H1 (cell line): ENCODE measurements at regions not wholly inside any gene's neighbourhood (a gene's known extent, or its start where the extent isn't known, plus 50 kb on each side); places are given as distances from the start of the nearest gene placed in this dataset.

ENCODE experiments used
- CTCF ChIA-PET: fragments of 300-600 bp; sonication (Branson Sonifier 250); formaldehyde crosslinking; loops from one replicate; lab custom pipeline; 2021; ENCODE audit not compliant: partially characterized antibody; lab: Charles Lee
- POLR2A ChIA-PET: fragments of 300-600 bp; sonication (Branson Sonifier 250); formaldehyde crosslinking; loops from one replicate; lab custom pipeline; 2021; ENCODE audit warnings: inconsistent platforms; ENCODE audit not compliant: partially characterized antibody; lab: Charles Lee
- DNase-seq, 2 experiments: peaks; one replicate each; pipeline versions ENCODE4 v3.0.0 to v3.0.0-alpha.2; 2010 to 2022; ENCODE audit warnings: low spot score in 2 of 2, low read depth in 1 of 2, mixed read lengths in 1 of 2
- FAIRE-seq: peaks from 2 replicates; lab custom pipeline; 2011; peaks lifted over from hg19 to GRCh38; lab: Jason Lieb, UNC
- H2AFZ ChIP-seq: 2 replicates; pipeline ENCODE4 v1.8.1; 2012; ENCODE audit warnings: low read length, inconsistent platforms
- H2AK5ac ChIP-seq: 2 replicates; pipeline ENCODE4 v1.6.1; 2013; ENCODE audit warnings: low read depth, low read length
- H2BK120ac ChIP-seq: replicated peaks from 2 replicates; pipeline ENCODE3; 2013; ENCODE audit warnings: low read depth, low read length, inconsistent platforms
- H2BK12ac ChIP-seq: 2 replicates; pipeline ENCODE4 v1.6.1; 2013; ENCODE audit warnings: low read depth, low read length
- H2BK15ac ChIP-seq: 2 replicates; pipeline ENCODE4 v1.6.1; 2013; ENCODE audit warnings: low read length
- H2BK20ac ChIP-seq: 2 replicates; pipeline ENCODE4 v1.6.1; 2013; ENCODE audit warnings: low read length
- H2BK5ac ChIP-seq: 2 replicates; pipeline ENCODE4 v1.6.1; 2013; ENCODE audit warnings: low read depth, low read length
- H3K14ac ChIP-seq: 2 replicates; pipeline ENCODE4 v1.6.1; 2013; ENCODE audit warnings: inconsistent platforms; ENCODE audit not compliant: insufficient read length
- H3K18ac ChIP-seq: 2 replicates; pipeline ENCODE4 v1.6.1; 2013; ENCODE audit warnings: low read length; ENCODE audit errors: extremely low read depth
- H3K23ac ChIP-seq: 2 replicates; pipeline ENCODE4 v1.6.1; 2013; ENCODE audit warnings: inconsistent platforms; ENCODE audit not compliant: insufficient read length
- H3K23me2 ChIP-seq: 2 replicates; pipeline ENCODE4 v1.6.1; 2013; ENCODE audit warnings: low read depth, low read length
- H3K27ac ChIP-seq: 2 replicates; pipeline ENCODE4 v1.6.1; 2011; ENCODE audit warnings: low read depth, low read length, inconsistent platforms
- H3K27me3 ChIP-seq, 4 experiments: replicated peaks in 1 of 4; 1 replicate in 1 of 4; 2 replicates in 3 of 4; pipeline versions ENCODE4 v1.6.1 to v1.8.1; 2011 to 2013; ENCODE audit warnings: low read length in 3 of 4, mild to moderate bottlenecking in 3 of 4, inconsistent platforms in 2 of 4, mixed read lengths in 2 of 4, moderate library complexity in 1 of 4; ENCODE audit not compliant: control insufficient read depth in 3 of 4, insufficient read depth in 3 of 4; ENCODE audit errors: extremely low read depth in 1 of 4
- H3K36me3 ChIP-seq, 4 experiments: 2 replicates each; pipeline versions ENCODE4 v1.6.1 to v1.8.1; 2011 to 2013; ENCODE audit warnings: mild to moderate bottlenecking in 4 of 4, low read length in 3 of 4, moderate library complexity in 2 of 4, control low read depth in 1 of 4, inconsistent platforms in 1 of 4; ENCODE audit not compliant: insufficient read depth in 4 of 4, control insufficient read depth in 2 of 4
- H3K4ac ChIP-seq: replicated peaks from 2 replicates; pipeline ENCODE3; 2013; ENCODE audit warnings: low read length, low read depth, mixed read lengths, inconsistent platforms; ENCODE audit not compliant: insufficient read length
- H3K4me1 ChIP-seq, 4 experiments: replicated peaks in 1 of 4; 1 replicate in 1 of 4; 2 replicates in 3 of 4; pipeline versions ENCODE4 v1.6.1 to v1.8.1; 2011 to 2013; ENCODE audit warnings: low read length in 3 of 4, inconsistent platforms in 2 of 4, mixed read lengths in 1 of 4; ENCODE audit not compliant: insufficient read depth in 4 of 4, control insufficient read depth in 3 of 4
- H3K4me2 ChIP-seq, 2 experiments: 2 replicates each; pipeline versions ENCODE4 v1.6.1 to v1.8.1; 2011 to 2013; ENCODE audit warnings: low read depth in 2 of 2, low read length in 2 of 2, control low read depth in 1 of 2, inconsistent platforms in 1 of 2, mild to moderate bottlenecking in 1 of 2; ENCODE audit not compliant: insufficient read depth in 1 of 2
- H3K4me3 ChIP-seq, 4 experiments: fragments of 200-600, 300-600 bp in 1 of 4; sonication (generic), shearing (Covaris generic), sonication (Bioruptor Twin) in 1 of 4; 2 replicates each; pipeline versions ENCODE4 v1.5.1 to v1.8.1; 2011 to 2016; ENCODE audit warnings: low read length in 4 of 4, low read depth in 3 of 4, control low read depth in 2 of 4, inconsistent platforms in 2 of 4, mild to moderate bottlenecking in 2 of 4, mixed read lengths in 1 of 4, moderate library complexity in 1 of 4; ENCODE audit not compliant: insufficient read depth in 2 of 4; ENCODE audit errors: extremely low read depth in 1 of 4
- H3K56ac ChIP-seq: replicated peaks from 2 replicates; pipeline ENCODE3; 2013; ENCODE audit warnings: low read depth, mild to moderate bottlenecking, mixed read lengths, low read length, inconsistent platforms; ENCODE audit not compliant: insufficient read length
- H3K79me1 ChIP-seq: 2 replicates; pipeline ENCODE4 v1.6.1; 2013; ENCODE audit warnings: low read depth, low read length, control low read depth
- H3K79me2 ChIP-seq, 2 experiments: 2 replicates each; pipeline versions ENCODE4 v1.6.1 to v1.8.1; 2012 to 2013; ENCODE audit warnings: low read length in 2 of 2, mild to moderate bottlenecking in 2 of 2, inconsistent platforms in 1 of 2; ENCODE audit not compliant: insufficient read depth in 2 of 2, control insufficient read depth in 1 of 2
- H3K9ac ChIP-seq, 4 experiments: replicated peaks in 1 of 4; 1 replicate in 1 of 4; 2 replicates in 3 of 4; pipeline versions ENCODE4 v1.6.1 to v1.8.1; 2011 to 2013; ENCODE audit warnings: low read depth in 3 of 4, low read length in 3 of 4, control low read depth in 2 of 4, mild to moderate bottlenecking in 2 of 4, moderate library complexity in 2 of 4, inconsistent platforms in 1 of 4; ENCODE audit errors: extremely low read depth in 1 of 4
- H3K9me3 ChIP-seq, 2 experiments: 2 replicates each; pipeline versions ENCODE4 v1.6.1 to v1.8.1; 2012 to 2013; ENCODE audit warnings: mild to moderate bottlenecking in 2 of 2, moderate library complexity in 2 of 2, control low read depth in 1 of 2, inconsistent platforms in 1 of 2, low read depth in 1 of 2, low read length in 1 of 2, mixed read lengths in 1 of 2; ENCODE audit not compliant: insufficient read depth in 2 of 2
- H4K20me1 ChIP-seq, 2 experiments: replicated peaks in 1 of 2; 2 replicates each; pipeline versions ENCODE3 to v1.8.1; 2011 to 2013; ENCODE audit warnings: inconsistent platforms in 2 of 2, low read length in 2 of 2, mild to moderate bottlenecking in 1 of 2; ENCODE audit not compliant: insufficient read depth in 2 of 2, control insufficient read depth in 1 of 2
- H4K5ac ChIP-seq: 2 replicates; pipeline ENCODE4 v1.6.1; 2013; ENCODE audit warnings: low read length, low read depth, mixed read lengths, inconsistent platforms; ENCODE audit not compliant: insufficient read length
- H4K8ac ChIP-seq: 2 replicates; pipeline ENCODE4 v1.8.0; 2013; ENCODE audit warnings: mild to moderate bottlenecking, moderate library complexity, low read length, inconsistent platforms; ENCODE audit not compliant: insufficient read depth; ENCODE audit errors: extremely low read depth
- H4K91ac ChIP-seq: replicated peaks from 2 replicates; pipeline ENCODE3; 2013; ENCODE audit warnings: low read length, mixed read lengths, inconsistent platforms; ENCODE audit not compliant: insufficient read length
- BACH1 ChIP-seq: IDR thresholded peaks from 2 replicates; pipeline ENCODE4 v1.6.1; 2012; ENCODE audit warnings: low read length, improper control_type of control experiment
- EGR1 ChIP-seq: IDR thresholded peaks from 2 replicates; pipeline ENCODE4 v1.6.1; 2011; ENCODE audit warnings: low read depth, low read length, borderline replicate concordance
- EP300 ChIP-seq, 2 experiments: IDR thresholded peaks; 1 replicate in 1 of 2; 2 replicates in 1 of 2; pipeline ENCODE4 v1.6.1; 2011 to 2012; ENCODE audit warnings: low read depth in 2 of 2, low read length in 2 of 2, mild to moderate bottlenecking in 2 of 2, borderline replicate concordance in 1 of 2, inconsistent platforms in 1 of 2, moderate library complexity in 1 of 2
- GABPA ChIP-seq: IDR thresholded peaks from 2 replicates; pipeline ENCODE4 v1.6.1; 2011; ENCODE audit warnings: mild to moderate bottlenecking, low read length, moderate library complexity, borderline replicate concordance; ENCODE audit not compliant: insufficient read depth
- HDAC6 ChIP-seq: IDR thresholded peaks from one replicate; pipeline ENCODE4 v1.7.1; 2012; ENCODE audit warnings: low read depth, mild to moderate bottlenecking, inconsistent platforms, low read length, moderate library complexity
- MAFK ChIP-seq: IDR thresholded peaks from 2 replicates; pipeline ENCODE4 v1.6.1; 2012; ENCODE audit warnings: low read depth, mild to moderate bottlenecking, improper control_type of control experiment, low read length
- NANOG ChIP-seq: IDR thresholded peaks from 2 replicates; pipeline ENCODE4 v1.6.1; 2011; ENCODE audit warnings: low read length, low read depth, mild to moderate bottlenecking, inconsistent platforms; ENCODE audit not compliant: insufficient read depth, poor library complexity, severe bottlenecking
- RNF2 ChIP-seq: fragments of 200-900, 300-1000 bp; sonication (generic); IDR thresholded peaks from 2 replicates; pipeline ENCODE4 v1.7.1; 2016; ENCODE audit warnings: borderline replicate concordance, low read depth, mild to moderate bottlenecking, antibody characterized with exemption, low read length; ENCODE audit not compliant: poor library complexity, severe bottlenecking; ENCODE audit errors: missing control alignments
- SAP30 ChIP-seq: fragments of 300-600 bp; sonication (generic); IDR thresholded peaks from 2 replicates; pipeline ENCODE4 v1.7.1; 2012; ENCODE audit warnings: low read length, moderate library complexity, mild to moderate bottlenecking, inconsistent platforms; ENCODE audit not compliant: insufficient read depth, insufficient replicate concordance
- SIRT6 ChIP-seq: IDR thresholded peaks from one replicate; pipeline ENCODE4 v1.7.1; 2012; ENCODE audit warnings: low read length, inconsistent platforms
- WGBS, 2 experiments: shearing (Covaris generic) in 1 of 2; methylation state at CpG; one replicate each; pipeline versions ENCODE4 v1.1.6 to v1.1.7; 2013 to 2015; ENCODE audit warnings: low lambda C conversion rate in 2 of 2, mixed read lengths in 2 of 2, inconsistent platforms in 1 of 2, low coverage in 1 of 2, missing lambda C conversion rate in 1 of 2; ENCODE audit not compliant: insufficient replicate concordance in 2 of 2, insufficient coverage in 1 of 2, insufficient read length in 1 of 2; ENCODE audit errors: extremely low coverage in 1 of 2, missing lambda C conversion rate in 1 of 2; 5-methylcytosine and 5-hydroxymethylcytosine counted together
- TF ChIP-seq, protein P1 (sequence below): IDR thresholded peaks from 2 replicates; pipeline ENCODE4 v1.6.1; 2012; ENCODE audit warnings: inconsistent platforms
- TF ChIP-seq, protein P2 (sequence below): IDR thresholded peaks from 2 replicates; pipeline ENCODE4 v1.6.1; 2011; ENCODE audit warnings: low read length, improper control_type of control experiment

DNA sequence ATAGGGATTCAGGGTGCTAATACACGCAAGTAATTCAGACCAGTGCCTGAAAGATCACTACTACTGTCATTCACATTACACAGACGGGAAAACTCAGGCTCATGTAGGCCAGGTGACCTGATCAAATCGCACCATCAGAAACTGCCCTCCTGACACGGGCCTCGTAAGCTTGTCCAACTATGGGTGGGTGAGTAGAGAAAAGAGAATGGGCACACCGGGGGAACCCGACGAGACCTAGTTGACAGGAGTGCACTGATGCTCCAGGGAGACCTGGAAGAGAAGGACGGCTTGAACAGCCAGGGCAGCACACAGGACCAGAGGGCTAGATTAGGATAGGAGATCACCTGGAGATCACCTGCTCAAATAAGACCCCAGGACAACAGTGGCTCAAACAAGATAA is 166.9 kb upstream of the DIO3 start:
- no peak overlapping the region for H2BK20ac ChIP-seq
- H4K5ac ChIP-seq = no peak overlapping the region
- H3K9me3 ChIP-seq = no peaks in the 10 kb centered on the region; a peak in 1 of 4 replicates
- TF ChIP-seq RNF2 (no peak), NANOG (no peak), GABPA (no peak), EGR1 (no peak), HDAC6 (no peak), MAFK (no peak), SAP30 (no peak), BACH1 (no peak), EP300 (IDR thresholded peaks at IDR 0.05; ENCODE audit: borderline replicate concordance in 1 of 2, low read depth in 2 of 2, low read length in 2 of 2) (no peak), SIRT6 (no peak)
- TF ChIP-seq, protein P1, sequence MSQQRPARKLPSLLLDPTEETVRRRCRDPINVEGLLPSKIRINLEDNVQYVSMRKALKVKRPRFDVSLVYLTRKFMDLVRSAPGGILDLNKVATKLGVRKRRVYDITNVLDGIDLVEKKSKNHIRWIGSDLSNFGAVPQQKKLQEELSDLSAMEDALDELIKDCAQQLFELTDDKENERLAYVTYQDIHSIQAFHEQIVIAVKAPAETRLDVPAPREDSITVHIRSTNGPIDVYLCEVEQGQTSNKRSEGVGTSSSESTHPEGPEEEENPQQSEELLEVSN = no peak
- TF ChIP-seq, protein P2, sequence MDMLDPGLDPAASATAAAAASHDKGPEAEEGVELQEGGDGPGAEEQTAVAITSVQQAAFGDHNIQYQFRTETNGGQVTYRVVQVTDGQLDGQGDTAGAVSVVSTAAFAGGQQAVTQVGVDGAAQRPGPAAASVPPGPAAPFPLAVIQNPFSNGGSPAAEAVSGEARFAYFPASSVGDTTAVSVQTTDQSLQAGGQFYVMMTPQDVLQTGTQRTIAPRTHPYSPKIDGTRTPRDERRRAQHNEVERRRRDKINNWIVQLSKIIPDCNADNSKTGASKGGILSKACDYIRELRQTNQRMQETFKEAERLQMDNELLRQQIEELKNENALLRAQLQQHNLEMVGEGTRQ = no peak
- TF ChIP-seq, all 59 proteins: peak for 0
- H3K4ac ChIP-seq = no peak overlapping the region
- H2AFZ ChIP-seq = no peak overlapping the region
- H3K23ac ChIP-seq = no peak overlapping the region
- H3K27ac ChIP-seq = no peak overlapping the region
- H2BK15ac ChIP-seq = no peak overlapping the region
- H3K4me3 ChIP-seq = no peak overlapping the region
- H3K9ac ChIP-seq = no peak overlapping the region
- no peaks in the 10 kb centered on the region for H4K20me1 ChIP-seq
- H2BK5ac ChIP-seq = no peak overlapping the region
- H3K56ac ChIP-seq = no peak overlapping the region
- no peaks in the 10 kb centered on the region for H3K79me1 ChIP-seq
- no peak overlapping the region for H2BK120ac ChIP-seq
- no peaks in the 10 kb centered on the region for H3K36me3 ChIP-seq
- DNase-seq = no peak
- no peak overlapping the region for H3K4me2 ChIP-seq
- 96% methylated on average over 8 of the region's 9 CpGs; no CpG with 5 or more reads in 1 of the 2 experiments for WGBS, 2 experiments
- no peaks in the 10 kb centered on the region; a peak in 1 of 7 replicates for H3K27me3 ChIP-seq
- no peak overlapping the region for H2BK12ac ChIP-seq
- H4K8ac ChIP-seq = no peak overlapping the region
- ChIA-PET CTCF (interaction anchor here (0.8 to 1.1 kb wide), 2 partner anchors 17 to 81 kb away, joined by 3 read pairs; no protein-coding TSS in a partner anchor), POLR2A (no interaction called here)
- no peak overlapping the region for H3K18ac ChIP-seq
- H3K4me1 ChIP-seq = no peaks in the 10 kb centered on the region
- no peak overlapping the region for H4K91ac ChIP-seq
- H3K23me2 ChIP-seq = no peaks in the 10 kb centered on the region
- H3K14ac ChIP-seq = no peak overlapping the region
- no peak overlapping the region for H2AK5ac ChIP-seq
- FAIRE-seq = no peak
- no peaks in the 10 kb centered on the region for H3K79me2 ChIP-seq
